GM18861 (cell line): ENCODE measurements at regions not wholly inside any gene's neighbourhood (a gene's known extent, or its start where the extent isn't known, plus 50 kb on each side); places are given as distances from the start of the nearest gene placed in this dataset.
"Not testable (repeated sequence)": the region's sequence is repeated elsewhere in the genome, so short reads cannot be mapped to it uniquely, and the experiment has no call there.

Source experiments
- ATAC-seq: cut with Tn5 transposase; IDR thresholded peaks from one replicate; pipeline ENCODE4 v1.9.1; 2021; ENCODE audit not compliant: unreplicated experiment

DNA sequence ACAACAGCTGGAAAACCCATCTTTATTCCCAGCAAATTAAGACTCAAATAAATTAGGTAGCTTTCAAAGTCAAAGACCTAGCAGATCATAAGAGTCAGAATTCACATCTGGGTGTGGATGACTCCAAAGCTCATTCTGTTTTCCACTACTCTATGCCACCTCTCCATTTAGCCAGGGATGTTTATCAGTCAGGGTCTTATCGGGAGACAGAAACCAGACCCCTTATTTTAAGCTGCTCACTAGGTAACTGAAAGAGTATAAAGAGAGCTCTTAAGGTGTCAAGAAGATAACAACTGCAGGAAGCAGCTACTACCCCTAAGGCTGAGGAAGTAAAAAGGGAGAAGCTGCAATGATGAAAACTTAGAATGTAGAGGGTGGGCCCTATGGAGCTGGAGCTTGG lies 333.7 kb upstream of the KLF3 start:
- ATAC-seq, result no peak

DNA sequence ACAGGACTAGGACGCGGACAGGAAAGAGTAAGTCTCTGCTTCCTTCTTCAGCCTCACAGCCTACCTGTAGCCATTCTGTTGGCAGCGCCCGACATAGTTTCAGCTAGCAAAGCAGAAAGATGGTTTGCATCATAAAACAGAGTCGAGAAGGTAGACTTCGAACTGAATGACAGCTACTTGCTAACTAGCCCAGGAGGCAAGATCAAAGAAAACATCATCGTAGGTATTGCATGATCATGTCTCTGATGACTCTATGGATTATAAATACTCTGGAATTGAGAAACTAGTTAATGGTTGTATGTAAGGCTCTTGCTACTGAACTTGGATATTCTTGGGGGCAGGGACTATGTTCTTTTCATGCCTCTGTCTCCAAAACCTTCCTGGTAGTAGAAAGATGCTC lies 333.1 kb upstream of the KLF3 start:
- ATAC-seq, result no peak

GRCh38 chr4:38332699-38333098 lies 331.3 kb upstream of the KLF3 start:
- no peak for ATAC-seq

- no peak for ATAC-seq
Observed at GRCh38 chr4:38333219-38333618, 330.8 kb upstream of the KLF3 start.

DNA sequence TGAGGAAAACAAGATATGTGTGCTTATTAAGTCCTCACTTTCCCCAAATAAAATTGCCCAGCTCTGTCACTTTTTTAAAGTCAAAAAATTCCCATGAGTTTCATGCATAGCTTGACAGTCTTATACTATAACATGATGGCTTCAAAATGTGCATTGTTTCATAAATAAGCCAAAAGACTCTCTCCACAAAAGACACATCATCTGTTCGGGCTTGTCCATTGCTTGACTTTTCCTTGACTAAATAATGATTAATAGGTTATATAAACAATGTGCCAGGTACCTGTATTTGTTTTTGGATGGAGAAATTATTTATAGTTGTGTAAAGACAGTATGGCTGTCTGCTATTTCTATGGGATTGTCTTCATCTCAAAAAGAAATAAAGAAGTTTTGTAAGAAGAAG lies 329.2 kb upstream of the KLF3 start:
- ATAC-seq, result no peak

GRCh38 chr4:38338939-38339338 lies 325.1 kb upstream of the KLF3 start:
- ATAC-seq, result not testable (repeated sequence)

- ATAC-seq, result no peak
Observed at GRCh38 chr4:38343608-38344007, 320.4 kb upstream of the KLF3 start.

GRCh38 chr4:38344929-38345328 lies 319.1 kb upstream of the KLF3 start:
- no peak for ATAC-seq

DNA sequence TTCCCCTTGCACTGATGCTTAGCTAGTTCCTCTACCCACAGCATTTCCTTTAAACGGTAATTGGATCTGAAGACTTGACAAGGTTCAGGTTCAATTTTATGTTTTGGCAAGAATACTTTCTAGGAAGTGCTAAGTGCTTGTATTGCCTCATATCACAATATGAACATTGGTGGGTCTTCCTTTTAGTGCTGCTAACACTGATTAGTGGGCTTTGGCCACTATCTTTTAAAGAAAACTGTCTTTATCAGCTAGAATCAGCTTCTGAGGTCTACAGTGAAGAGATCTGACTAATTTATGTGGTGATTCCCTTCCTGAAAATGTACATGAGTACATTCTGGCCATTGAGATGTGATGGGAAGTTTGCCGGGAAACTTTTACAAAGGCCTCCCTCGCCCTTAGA lies 316.7 kb upstream of the KLF3 start:
- ATAC-seq, result no peak

- no peak for ATAC-seq
Observed at GRCh38 chr4:38354421-38354820, 309.6 kb upstream of the KLF3 start.

DNA sequence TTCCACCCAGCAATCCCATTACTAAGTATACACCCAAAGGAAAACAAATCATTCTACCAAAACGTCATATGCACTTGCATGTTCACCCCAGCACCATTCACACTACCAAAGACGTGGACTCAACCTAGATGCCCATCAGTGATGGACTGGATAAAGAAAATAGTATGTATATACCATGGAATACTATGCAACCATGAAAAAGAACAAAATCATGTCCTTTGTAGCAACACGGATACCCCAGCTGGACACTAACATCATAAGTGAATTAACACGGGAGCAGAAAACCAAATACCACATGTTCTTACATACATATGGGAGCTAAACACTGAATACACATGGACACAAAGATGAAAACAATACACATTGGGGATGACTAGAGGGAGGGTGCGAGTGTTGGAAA lies 309.1 kb upstream of the KLF3 start:
- no peak for ATAC-seq

- no peak for ATAC-seq
Observed at GRCh38 chr4:38356686-38357085, 307.3 kb upstream of the KLF3 start.

- ATAC-seq, result no peak
Observed at GRCh38 chr4:38357546-38357945, 306.5 kb upstream of the KLF3 start.

- ATAC-seq, result no peak
Observed at GRCh38 chr4:38359113-38359512, 304.9 kb upstream of the KLF3 start.

GRCh38 chr4:38360201-38360600 lies 303.8 kb upstream of the KLF3 start:
- ATAC-seq, result no peak

DNA sequence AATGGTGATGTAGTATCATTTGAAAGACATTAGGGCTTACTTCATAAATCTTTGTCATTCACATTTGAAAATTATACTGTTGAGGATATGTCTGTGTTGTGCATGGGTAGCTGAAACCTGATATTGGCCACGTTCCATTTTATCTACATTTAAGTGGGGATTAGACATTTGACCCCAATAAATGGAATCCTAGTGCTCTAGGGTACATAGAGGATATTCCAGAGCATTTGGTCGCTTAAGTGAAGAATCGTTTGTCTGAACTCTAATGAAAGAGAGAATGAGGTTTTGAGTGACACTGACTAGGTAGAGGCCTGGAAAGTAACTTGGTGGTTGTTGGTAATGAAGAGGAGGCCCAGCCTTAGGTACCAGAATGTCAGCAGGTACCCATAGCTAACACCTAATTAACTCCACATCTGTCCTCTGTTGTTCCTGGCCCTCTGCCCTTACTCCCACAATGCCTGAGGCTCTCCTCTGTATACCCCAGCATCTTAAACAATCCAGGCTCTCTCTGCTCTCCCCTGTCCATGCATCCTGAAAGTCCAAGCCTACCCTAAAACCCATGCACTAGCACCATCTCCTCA lies 299.5 kb upstream of the KLF3 start:
- ATAC-seq, result no peak

DNA sequence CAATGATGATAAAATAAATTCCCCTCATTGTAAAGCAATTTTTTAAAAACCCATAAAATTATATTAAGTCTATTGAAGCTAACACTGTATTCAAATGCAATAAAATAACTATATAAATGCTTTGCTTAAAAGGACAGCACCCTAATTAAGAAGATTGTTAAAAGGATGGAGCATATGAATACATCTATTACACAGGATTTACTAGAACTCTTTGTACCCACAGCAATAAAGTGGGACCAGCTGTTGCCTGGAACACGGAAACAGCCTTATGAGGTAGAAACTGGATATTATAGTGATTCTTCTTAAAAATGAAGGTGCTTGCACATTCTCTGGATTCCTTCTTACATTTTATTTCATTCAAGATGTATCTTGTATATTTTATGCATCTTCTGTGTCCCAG lies 298.7 kb upstream of the KLF3 start:
- ATAC-seq, result no peak

DNA sequence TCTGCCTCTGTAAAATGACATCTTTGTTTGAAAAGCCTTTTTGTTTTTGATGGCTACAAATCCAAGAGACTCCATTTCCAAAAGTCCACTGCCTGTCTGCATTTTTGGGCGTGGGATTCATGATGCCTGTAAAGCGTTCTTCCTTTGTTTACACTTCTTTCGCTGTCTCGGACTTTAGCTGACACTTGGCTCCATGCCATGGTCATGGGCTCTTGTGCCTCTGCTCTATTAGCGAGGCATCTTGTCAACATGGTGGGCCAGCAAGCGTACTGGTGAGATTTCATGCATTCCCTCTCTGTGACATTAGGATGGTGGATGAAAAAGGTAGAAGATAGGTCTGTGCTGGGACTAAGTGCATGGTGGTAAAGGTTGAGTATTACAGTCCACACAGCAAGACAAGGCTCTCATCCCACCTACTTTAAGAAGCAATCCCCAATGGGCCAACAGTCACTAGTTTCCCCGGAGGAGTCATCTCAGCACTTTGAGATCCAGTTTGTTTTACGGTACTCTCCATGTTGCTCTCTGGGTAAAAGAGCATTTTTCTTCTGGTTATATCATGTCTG lies 298.2 kb upstream of the KLF3 start:
- no peak for ATAC-seq

- no peak for ATAC-seq
Observed at GRCh38 chr4:38366456-38366855, 297.5 kb upstream of the KLF3 start.

DNA sequence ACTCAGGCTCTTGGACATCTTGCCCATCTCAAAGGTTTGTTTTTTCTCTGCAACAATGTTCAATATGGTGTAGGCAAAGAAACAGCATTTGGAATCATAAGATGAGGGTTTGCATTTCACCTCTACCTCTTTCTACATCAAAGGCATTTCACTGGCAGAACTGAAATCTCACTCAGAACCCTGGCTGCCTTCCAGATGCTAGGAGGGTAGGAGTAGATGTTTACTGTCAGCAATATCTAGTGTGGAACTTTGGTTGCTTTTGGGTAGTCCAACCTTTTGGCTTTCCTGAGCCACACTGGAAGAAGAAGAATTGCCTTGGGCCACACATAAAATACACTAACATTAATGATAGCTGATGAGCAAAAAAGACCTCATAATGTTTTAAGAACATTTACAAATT lies 297.0 kb upstream of the KLF3 start:
- no peak for ATAC-seq

DNA sequence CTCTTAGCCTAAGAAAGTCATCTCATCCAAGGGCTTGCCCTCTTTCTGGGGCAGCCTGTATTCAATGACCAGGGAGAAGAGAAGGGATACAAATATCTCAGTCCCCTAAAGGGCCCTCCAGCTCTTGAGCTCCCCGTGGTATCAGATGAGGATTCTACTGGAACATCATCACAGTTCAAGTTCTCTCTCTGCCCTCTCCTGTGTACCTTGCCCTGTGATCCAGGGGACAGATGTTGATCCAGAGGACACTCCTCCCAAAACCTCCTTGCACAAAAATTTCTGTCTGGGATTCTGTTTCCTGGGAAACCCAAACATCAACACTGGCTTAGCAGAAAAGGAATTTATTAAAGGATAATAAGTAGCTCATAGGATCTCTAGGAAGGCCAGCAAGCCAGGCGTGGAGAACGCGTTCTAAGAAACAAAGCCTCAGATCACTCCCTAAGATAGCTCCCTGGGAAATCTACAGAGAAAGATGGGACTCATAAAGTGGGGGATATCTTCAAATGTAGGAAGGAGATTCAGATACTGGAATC lies 296.3 kb upstream of the KLF3 start:
- ATAC-seq, result no peak

DNA sequence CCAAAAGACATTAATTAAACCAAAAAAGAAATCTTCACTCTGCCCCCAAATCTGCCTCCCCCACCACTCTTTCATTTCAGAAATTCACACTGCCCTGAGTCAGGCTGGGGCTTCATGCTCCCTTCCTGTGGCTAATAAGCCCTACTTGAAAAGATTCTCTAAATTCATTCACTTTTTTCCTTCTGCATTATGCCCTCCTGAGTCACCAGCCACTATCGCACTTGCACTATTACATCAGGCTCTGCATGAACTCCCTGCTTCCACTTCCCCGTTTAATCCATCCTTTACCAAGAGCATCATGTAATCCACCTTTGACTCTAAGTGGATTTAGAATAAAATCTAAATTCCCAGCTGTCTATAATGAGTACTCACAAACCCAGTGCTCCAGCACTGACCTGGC lies 295.4 kb upstream of the KLF3 start:
- no peak for ATAC-seq

GRCh38 chr4:38371391-38371851 lies 292.6 kb upstream of the KLF3 start:
- no peak for ATAC-seq
